ENCODE measurements at regions not wholly inside any gene's neighbourhood (a gene's known extent, or its start where the extent isn't known, plus 50 kb on each side); places are given as distances from the start of the nearest gene placed in this dataset.

DNA sequence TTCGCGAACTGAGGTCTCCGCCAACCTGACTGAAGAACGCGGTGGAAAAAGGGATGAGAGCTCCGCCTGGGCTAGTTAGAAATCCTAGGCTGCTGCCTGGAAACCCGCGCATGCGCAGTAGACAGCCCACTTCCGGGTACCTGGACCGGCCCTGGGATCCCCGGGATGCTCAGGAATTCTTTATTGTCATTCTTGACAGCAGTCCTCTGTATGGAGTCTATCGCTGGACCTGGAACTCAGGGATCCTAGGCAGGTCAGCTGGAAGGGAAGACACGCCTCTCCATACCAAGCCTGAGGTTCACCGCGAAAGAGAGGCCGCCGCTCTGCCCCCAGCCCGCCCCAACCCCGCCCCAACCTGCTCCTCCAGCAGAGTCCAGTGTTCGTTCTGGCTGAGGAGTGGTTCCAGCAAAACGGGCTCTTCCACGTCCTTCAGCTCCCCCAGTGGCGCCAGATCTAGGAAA, 1379.2 kb upstream of the DEFB115 start:
- TF ChIP-seq, protein P1, sequence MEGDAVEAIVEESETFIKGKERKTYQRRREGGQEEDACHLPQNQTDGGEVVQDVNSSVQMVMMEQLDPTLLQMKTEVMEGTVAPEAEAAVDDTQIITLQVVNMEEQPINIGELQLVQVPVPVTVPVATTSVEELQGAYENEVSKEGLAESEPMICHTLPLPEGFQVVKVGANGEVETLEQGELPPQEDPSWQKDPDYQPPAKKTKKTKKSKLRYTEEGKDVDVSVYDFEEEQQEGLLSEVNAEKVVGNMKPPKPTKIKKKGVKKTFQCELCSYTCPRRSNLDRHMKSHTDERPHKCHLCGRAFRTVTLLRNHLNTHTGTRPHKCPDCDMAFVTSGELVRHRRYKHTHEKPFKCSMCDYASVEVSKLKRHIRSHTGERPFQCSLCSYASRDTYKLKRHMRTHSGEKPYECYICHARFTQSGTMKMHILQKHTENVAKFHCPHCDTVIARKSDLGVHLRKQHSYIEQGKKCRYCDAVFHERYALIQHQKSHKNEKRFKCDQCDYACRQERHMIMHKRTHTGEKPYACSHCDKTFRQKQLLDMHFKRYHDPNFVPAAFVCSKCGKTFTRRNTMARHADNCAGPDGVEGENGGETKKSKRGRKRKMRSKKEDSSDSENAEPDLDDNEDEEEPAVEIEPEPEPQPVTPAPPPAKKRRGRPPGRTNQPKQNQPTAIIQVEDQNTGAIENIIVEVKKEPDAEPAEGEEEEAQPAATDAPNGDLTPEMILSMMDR (IDR thresholded peaks at IDR 0.05), result no peak
- TF ChIP-seq POLR2AphosphoS5 (IDR thresholded peaks at IDR 0.05; ENCODE audit: low read depth, low read length), result no peak
- TF ChIP-seq, protein P2, sequence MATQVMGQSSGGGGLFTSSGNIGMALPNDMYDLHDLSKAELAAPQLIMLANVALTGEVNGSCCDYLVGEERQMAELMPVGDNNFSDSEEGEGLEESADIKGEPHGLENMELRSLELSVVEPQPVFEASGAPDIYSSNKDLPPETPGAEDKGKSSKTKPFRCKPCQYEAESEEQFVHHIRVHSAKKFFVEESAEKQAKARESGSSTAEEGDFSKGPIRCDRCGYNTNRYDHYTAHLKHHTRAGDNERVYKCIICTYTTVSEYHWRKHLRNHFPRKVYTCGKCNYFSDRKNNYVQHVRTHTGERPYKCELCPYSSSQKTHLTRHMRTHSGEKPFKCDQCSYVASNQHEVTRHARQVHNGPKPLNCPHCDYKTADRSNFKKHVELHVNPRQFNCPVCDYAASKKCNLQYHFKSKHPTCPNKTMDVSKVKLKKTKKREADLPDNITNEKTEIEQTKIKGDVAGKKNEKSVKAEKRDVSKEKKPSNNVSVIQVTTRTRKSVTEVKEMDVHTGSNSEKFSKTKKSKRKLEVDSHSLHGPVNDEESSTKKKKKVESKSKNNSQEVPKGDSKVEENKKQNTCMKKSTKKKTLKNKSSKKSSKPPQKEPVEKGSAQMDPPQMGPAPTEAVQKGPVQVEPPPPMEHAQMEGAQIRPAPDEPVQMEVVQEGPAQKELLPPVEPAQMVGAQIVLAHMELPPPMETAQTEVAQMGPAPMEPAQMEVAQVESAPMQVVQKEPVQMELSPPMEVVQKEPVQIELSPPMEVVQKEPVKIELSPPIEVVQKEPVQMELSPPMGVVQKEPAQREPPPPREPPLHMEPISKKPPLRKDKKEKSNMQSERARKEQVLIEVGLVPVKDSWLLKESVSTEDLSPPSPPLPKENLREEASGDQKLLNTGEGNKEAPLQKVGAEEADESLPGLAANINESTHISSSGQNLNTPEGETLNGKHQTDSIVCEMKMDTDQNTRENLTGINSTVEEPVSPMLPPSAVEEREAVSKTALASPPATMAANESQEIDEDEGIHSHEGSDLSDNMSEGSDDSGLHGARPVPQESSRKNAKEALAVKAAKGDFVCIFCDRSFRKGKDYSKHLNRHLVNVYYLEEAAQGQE (IDR thresholded peaks at IDR 0.05; ENCODE audit: insufficient read depth in 1 of 2, low read depth in 2 of 2, low read length in 1 of 2), result no peak
- no peak for TF ChIP-seq SIN3A (IDR thresholded peaks at IDR 0.05; ENCODE audit: borderline replicate concordance, insufficient read depth, low read depth, low read length)
- no peak for TF ChIP-seq TCF7L2 (IDR thresholded peaks at IDR 0.05; ENCODE audit: low read depth, low read length)

Data from Panc1 (cell line).